GM19328 (cell line): ENCODE measurements at regions not wholly inside any gene's neighbourhood (a gene's known extent, or its start where the extent isn't known, plus 50 kb on each side); places are given as distances from the start of the nearest gene placed in this dataset.

Source experiments
- ATAC-seq: cut with Tn5 transposase; IDR thresholded peaks from one replicate; pipeline ENCODE4 v1.9.1; 2021; ENCODE audit warnings: mild to moderate bottlenecking, moderate library complexity; ENCODE audit not compliant: unreplicated experiment

DNA sequence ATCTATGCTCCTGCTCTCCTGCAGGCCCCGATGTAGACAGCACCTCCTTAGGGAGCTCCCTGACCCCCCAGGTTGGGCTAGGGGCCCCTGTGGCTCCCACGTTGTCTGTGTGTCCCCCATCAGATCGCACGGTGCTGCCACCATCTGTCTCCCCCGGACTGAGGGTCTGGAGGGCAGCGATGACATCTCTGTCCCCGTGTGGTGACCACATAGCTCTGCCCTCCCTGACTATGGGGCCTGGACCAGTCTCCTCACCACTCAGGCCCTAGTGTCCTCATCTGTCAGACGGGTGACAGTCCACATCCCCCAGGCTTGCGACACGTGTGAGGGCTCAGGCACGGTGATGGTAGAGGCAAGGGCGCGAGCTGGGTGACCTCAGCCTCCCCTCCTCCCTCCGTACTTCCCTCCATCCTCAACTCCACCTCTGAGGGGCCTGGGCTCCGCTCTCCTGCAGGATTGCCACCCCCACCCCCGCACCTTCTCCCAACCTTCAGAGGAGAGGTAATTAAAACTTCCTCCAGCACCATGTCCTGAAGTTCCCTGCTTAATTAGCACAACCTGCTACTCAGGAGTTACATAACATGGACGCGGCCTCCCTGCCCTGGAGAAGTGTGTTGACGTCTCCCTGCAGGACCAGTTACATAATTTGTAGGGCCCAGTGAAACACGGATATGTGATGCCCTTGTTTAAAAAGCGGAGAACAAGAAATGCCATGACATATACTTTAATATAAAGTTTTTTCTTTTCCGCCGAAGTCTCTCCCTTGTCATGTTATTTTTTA lies 288.2 kb downstream of the PTPRU start:
- no peak for ATAC-seq

- ATAC-seq = no peak
Observed at GRCh38 chr1:29523576-29523975, 287.3 kb downstream of the PTPRU start.

- ATAC-seq = no peak
Observed at GRCh38 chr1:29523136-29523535, 286.8 kb downstream of the PTPRU start.

- ATAC-seq = no peak
Observed at GRCh38 chr1:29521811-29522580, 285.7 kb downstream of the PTPRU start.

GRCh38 chr1:29521438-29521715 lies 285.1 kb downstream of the PTPRU start:
- no peak for ATAC-seq

- no peak for ATAC-seq
Observed at GRCh38 chr1:29520571-29521437, 284.5 kb downstream of the PTPRU start.

DNA sequence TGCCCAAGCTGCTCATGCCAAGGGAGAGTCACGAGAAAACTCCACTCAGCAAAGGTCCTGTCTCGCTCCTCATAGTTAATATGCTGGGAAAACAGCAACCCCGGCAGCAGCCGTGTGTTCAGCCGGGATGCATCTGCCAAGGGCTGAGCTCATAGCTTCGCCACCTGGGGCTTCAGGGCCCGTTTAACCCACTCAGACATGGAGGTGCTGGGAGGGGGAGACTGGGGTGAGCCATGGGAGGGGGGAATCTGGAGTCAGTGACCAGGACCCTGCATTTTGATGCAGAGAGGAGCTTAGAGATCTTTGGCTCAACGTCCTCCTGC lies 283.4 kb downstream of the PTPRU start:
- ATAC-seq = no peak

- no peak for ATAC-seq
Observed at GRCh38 chr1:29519108-29519787, 282.9 kb downstream of the PTPRU start.

GRCh38 chr1:29518183-29518835 lies 282.0 kb downstream of the PTPRU start:
- no peak for ATAC-seq

GRCh38 chr1:29517251-29518086 lies 281.1 kb downstream of the PTPRU start:
- ATAC-seq = no peak

DNA sequence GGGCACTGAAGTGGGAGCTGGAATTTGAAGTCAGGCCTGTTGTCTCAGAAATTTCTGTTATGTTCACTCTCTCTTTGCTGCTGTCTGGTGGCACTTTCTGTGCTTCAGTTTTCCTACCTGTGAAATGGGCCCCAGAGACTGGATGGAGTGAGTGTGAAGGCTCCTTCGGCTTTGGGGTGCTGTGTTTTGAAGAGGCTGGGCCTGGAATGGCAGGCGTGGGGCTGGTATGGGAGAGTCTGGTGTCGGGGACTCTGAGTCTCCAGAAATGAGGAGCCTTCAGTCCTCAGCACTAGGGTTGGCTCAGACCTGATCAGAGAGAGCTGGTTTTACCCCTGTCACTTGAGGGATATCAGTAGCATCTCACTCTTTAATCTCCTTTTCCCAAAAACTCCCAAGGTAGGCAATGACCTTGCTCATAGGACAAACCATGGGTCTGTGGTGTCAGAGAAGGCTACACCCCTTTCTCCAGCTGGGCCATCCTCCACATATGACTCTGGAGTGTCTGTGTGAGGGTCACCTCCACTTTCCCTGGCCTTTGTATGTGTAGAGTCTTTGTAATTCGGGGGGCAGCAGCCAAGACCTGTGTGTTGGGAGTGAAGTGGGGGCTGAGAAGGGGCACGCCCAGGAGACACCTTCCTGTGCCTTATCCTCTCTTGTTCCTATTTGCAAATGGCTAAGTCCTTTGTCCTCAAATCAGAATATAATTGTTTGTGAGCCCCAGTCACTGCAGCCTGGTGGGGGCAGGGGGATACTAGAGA lies 279.9 kb downstream of the PTPRU start:
- no peak for ATAC-seq

- no peak for ATAC-seq
Observed at GRCh38 chr1:29515170-29515955, 279.0 kb downstream of the PTPRU start.

DNA sequence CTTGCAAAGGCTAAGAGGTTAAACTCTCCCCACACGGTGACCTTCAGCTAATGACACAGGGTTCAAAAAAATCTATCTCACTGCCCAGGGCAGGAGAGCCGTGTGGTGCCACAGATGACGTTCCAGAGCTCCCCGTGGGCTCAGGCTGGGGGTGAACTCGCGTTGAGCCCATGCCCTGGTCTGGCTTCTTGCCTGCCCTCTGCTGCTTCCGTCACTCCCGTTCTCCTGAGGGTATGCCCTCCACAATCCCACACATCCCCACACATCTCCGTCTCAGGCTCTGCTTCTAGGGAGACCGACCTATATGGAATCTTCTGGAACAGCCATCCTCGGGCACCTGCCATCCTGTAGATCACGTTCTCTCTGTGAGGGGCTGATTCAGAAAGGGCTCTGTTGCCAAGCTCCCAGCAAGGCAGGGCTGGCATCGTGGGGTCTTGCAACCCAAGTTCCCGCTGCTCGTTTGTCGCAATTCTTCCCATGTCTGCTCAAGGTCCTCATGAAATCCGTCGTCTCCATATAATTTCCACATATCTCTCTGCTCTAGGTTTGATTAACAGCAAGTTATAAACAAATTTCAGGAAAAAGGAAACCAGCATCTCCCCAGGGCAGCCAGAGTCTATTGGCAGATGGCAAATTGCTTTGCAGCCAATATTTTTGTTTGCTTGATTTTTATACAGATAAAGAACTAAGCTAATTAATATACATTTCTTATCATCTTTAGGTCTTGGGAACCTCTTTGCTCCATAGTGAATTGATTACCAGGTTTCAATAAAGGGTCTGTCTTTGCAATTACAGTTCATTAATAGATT lies 278.2 kb downstream of the PTPRU start:
- no peak for ATAC-seq

DNA sequence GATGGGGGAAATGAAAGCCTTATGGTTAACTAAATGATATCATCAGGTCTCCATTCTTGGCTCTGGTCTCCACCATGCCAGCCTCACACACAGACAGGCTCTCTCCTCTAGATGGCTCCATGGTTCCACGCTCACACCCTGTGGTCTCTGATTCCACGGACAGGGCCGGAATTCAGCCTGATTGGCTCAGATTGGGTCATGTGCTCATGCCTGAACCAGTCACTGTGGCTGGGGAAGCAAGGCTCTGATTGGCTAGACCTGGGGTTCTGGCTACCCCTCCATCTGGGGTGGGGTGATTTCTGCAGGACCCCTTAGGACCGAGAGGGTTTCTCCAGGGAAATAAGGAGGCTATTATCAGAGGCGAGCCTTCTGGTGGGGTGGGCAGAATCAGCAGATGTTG lies 277.0 kb downstream of the PTPRU start:
- ATAC-seq = no peak

DNA sequence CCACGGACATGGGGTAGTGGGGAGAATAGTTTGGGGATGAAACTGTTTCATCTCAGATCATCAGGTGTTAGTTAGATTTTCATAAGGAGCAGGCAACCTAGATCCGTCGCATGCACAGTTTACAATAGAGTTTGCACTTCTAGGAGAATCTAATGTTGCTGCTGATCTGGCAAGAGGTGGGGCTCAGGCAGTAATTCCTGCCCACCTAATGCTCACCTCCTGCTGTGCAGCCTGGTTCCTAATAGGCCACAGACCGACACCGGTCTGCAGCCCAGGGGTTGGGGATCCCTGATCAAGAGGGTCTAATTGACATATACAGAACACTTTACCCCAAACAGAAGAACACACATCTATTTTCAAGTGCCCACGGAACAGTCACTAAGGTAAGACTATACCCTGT lies 275.1 kb downstream of the PTPRU start:
- ATAC-seq = no peak

GRCh38 chr1:29508458-29509107 lies 272.3 kb downstream of the PTPRU start:
- no peak for ATAC-seq

DNA sequence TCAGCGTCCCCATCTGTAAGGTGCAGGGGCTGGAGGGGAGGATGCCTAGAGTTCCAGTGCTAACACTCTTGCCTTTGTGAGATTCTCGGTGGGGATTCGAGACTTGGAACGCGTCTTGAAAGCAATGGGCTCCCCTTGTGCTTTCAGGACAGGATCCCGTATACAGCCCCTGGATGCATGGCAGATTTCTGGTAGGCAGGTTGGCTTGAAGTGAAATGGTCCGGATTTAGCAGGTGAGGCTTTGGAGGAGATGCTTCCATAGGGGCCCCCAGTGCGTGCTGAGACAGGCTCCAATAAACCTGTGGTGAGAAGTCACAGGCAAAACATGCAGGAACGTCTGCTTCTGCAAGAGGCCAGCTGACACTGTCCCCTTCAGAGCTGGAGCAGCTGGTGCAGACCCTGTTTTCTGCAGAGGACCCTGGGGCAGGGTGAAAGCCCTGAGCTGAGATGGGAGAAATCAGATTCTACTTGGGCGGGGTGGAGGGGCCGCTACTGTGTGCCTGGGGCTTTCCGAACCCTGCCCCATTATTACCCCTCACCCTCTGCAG lies 270.4 kb downstream of the PTPRU start:
- ATAC-seq = no peak
